ENCODE measurements at regions not wholly inside any gene's neighbourhood (a gene's known extent, or its start where the extent isn't known, plus 50 kb on each side); places are given as distances from the start of the nearest gene placed in this dataset.

DNA sequence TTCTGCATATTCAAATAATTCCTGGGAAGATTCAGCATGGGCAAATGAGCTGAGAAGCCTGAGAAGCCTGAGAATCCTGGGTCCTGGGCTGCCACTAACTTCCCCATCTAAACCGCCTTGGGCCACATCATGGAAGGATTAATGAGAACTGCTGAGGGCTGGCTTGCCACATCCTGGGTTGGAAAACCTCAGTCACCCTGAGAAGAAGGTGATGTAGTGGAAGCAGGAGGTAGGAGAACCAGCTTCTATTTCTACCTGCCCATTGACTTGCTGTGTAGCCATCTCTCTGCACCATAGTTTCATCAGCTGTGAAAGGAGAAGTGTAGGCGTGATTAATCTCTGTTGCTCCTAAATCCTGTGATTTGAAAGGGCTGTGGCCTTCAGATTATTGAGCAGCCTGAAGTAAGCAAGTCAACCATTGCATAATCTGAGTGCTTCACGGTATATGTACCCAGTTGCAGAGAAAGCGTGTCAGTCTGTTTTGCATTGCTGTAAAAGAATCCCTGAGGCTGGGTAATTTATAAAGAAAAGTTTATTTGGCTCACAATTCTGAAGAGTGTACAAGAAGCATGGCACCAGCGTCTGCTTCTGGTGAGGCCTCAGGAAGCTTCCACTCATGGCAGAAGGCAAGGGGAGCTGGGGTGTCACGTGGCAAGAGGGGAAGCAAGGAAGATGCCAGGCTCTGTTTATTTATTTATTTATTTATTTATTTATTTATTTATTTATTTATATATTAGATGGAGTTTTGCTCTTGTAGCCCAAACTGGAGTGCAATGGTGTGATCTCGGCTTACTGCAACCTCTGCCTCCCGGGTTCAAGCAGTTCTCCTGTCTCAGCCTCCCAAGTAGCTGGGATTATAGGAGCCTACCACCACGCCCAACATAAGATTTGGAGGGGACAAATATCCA is 140.9 kb upstream of the ATP6AP2 start:
- Mint-ChIP-seq H3K27me3 (peaks cover 0 to 18% (median 5%) of the 10 kb centered on the region in 3 donors), H3K27ac (no peak overlapping the region), H3K4me1 (peaks cover 0 to 6% (median 0%) of the 10 kb centered on the region in 3 donors), H3K9me3 (peaks cover 0 to 3% (median 0%) of the 10 kb centered on the region in 7 donors), H3K4me3 (no peak overlapping the region), H3K36me3 (no peaks in the 10 kb centered on the region)
- DNase-seq (no peak), ATAC-seq (ENCODE audit: low read depth in 2 of 2) (no peak)

GRCh38 chrX:40437348-40437747 is 143.4 kb upstream of the ATP6AP2 start:
- peaks cover 0 to 12% (median 0%) of the 10 kb centered on the region in 7 donors for H3K9me3 Mint-ChIP-seq
- ATAC-seq (ENCODE audit: low read depth in 2 of 2) = no peak
- no peak overlapping the region for H3K27ac Mint-ChIP-seq

GRCh38 chrX:40434947-40435346 is 145.8 kb upstream of the ATP6AP2 start:
- ATAC-seq (ENCODE audit: low read depth in 2 of 2) = no peak
- no peaks in the 10 kb centered on the region for H3K36me3 Mint-ChIP-seq
- H3K4me1 Mint-ChIP-seq = peaks cover 0 to 6% (median 5%) of the 10 kb centered on the region in 3 donors
- DNase-seq = no peak
- H3K4me3 Mint-ChIP-seq = peak overlapping the region in 2 of 8 donors; percentile 11 to 12
- peaks cover 2 to 32% (median 8%) of the 10 kb centered on the region in 7 donors for H3K9me3 Mint-ChIP-seq
- H3K27ac Mint-ChIP-seq = no peak overlapping the region
- H3K27me3 Mint-ChIP-seq = peaks cover 0 to 20% (median 5%) of the 10 kb centered on the region in 3 donors

More at GRCh38 chrX:40437348-40437747, 143.4 kb upstream of the ATP6AP2 start:
- Mint-ChIP-seq H3K27me3 (peaks cover 0 to 20% (median 5%) of the 10 kb centered on the region in 3 donors), H3K4me3 (no peak overlapping the region), H3K36me3 (no peaks in the 10 kb centered on the region), H3K4me1 (peaks cover 0 to 6% (median 0%) of the 10 kb centered on the region in 3 donors)
- DNase-seq = no peak

GRCh38 chrX:40434443-40434842 is 146.3 kb upstream of the ATP6AP2 start:
- ATAC-seq (ENCODE audit: low read depth in 2 of 2) (no peak), DNase-seq (no peak)
- peaks cover 0 to 20% (median 5%) of the 10 kb centered on the region in 3 donors for H3K27me3 Mint-ChIP-seq
- peaks cover 0 to 6% (median 5%) of the 10 kb centered on the region in 3 donors for H3K4me1 Mint-ChIP-seq
- no peak overlapping the region for H3K27ac Mint-ChIP-seq
- H3K36me3 Mint-ChIP-seq = no peaks in the 10 kb centered on the region
- H3K4me3 Mint-ChIP-seq = no peak overlapping the region
- peaks cover 2 to 33% (median 8%) of the 10 kb centered on the region in 7 donors for H3K9me3 Mint-ChIP-seq

- no peak for ATAC-seq (ENCODE audit: low read depth in 2 of 2)
- peak overlapping the region in 1 of 6 donors; percentile 44 for H3K27ac Mint-ChIP-seq
Observed at GRCh38 chrX:40433160-40433559, 147.6 kb upstream of the ATP6AP2 start.

DNA sequence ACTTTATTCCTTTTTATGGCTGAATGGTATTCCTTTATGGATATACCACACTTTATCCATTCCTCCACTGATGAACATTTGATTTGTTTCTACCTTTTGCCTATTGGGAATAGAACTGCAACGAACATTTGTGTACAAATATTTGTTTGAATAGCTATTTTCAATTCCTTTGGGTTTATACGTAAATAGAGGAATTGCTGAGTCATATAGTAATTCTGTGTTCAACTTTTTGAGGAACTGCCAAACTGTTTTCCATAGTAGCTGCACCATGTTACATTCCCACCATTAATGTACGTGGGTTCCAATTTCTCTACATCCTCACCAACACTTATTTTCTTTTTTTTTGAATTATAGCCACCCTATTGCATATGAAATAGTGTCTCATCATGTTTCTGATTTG is 156.5 kb upstream of the ATP6AP2 start:
- no peaks in the 10 kb centered on the region for H3K4me1 Mint-ChIP-seq
- DNase-seq (no peak), ATAC-seq (ENCODE audit: low read depth in 2 of 2) (no peak)
- no peak overlapping the region for H3K4me3 Mint-ChIP-seq
- peaks cover 0 to 18% (median 7%) of the 10 kb centered on the region in 3 donors for H3K27me3 Mint-ChIP-seq
- no peak overlapping the region for H3K27ac Mint-ChIP-seq
- H3K9me3 Mint-ChIP-seq = peaks cover 1 to 38% (median 10%) of the 10 kb centered on the region in 7 donors
- peaks cover 4 to 12% of the 10 kb centered on the region in 2 donors for H3K36me3 Mint-ChIP-seq

More at GRCh38 chrX:40433160-40433559, 147.6 kb upstream of the ATP6AP2 start:
- peaks cover 2 to 37% (median 8%) of the 10 kb centered on the region in 7 donors for H3K9me3 Mint-ChIP-seq
- H3K4me1 Mint-ChIP-seq = peaks cover 0 to 6% (median 5%) of the 10 kb centered on the region in 3 donors
- DNase-seq = no peak
- peaks cover 0 to 20% (median 5%) of the 10 kb centered on the region in 3 donors for H3K27me3 Mint-ChIP-seq
- H3K4me3 Mint-ChIP-seq = no peak overlapping the region
- no peaks in the 10 kb centered on the region for H3K36me3 Mint-ChIP-seq

- ATAC-seq (ENCODE audit: low read depth in 2 of 2) (no peak), DNase-seq (no peak)
- no peak overlapping the region for H3K27ac Mint-ChIP-seq
- H3K27me3 Mint-ChIP-seq = peaks cover 0 to 18% (median 7%) of the 10 kb centered on the region in 3 donors
- H3K4me1 Mint-ChIP-seq = no peaks in the 10 kb centered on the region
- peaks cover 1 to 28% (median 7%) of the 10 kb centered on the region in 7 donors for H3K9me3 Mint-ChIP-seq
- no peak overlapping the region for H3K4me3 Mint-ChIP-seq
- H3K36me3 Mint-ChIP-seq = peaks cover 4 to 12% of the 10 kb centered on the region in 2 donors
Observed at GRCh38 chrX:40423299-40423698, 157.5 kb upstream of the ATP6AP2 start.

GRCh38 chrX:40422021-40422420 is 158.7 kb upstream of the ATP6AP2 start:
- Mint-ChIP-seq H3K27me3 (peaks cover 0 to 18% (median 7%) of the 10 kb centered on the region in 3 donors), H3K9me3 (peaks cover 1 to 20% (median 7%) of the 10 kb centered on the region in 7 donors), H3K27ac (peak overlapping the region in 1 of 6 donors; percentile 41), H3K4me1 (no peaks in the 10 kb centered on the region), H3K36me3 (peaks cover 4 to 12% of the 10 kb centered on the region in 2 donors), H3K4me3 (no peak overlapping the region)
- DNase-seq (no peak), ATAC-seq (ENCODE audit: low read depth in 2 of 2) (no peak)

GRCh38 chrX:40420899-40421729 is 159.7 kb upstream of the ATP6AP2 start:
- no peaks in the 10 kb centered on the region for H3K4me1 Mint-ChIP-seq
- peaks cover 0 to 18% (median 7%) of the 10 kb centered on the region in 3 donors for H3K27me3 Mint-ChIP-seq
- no peak for DNase-seq
- peaks cover 1 to 18% (median 7%) of the 10 kb centered on the region in 7 donors for H3K9me3 Mint-ChIP-seq
- H3K36me3 Mint-ChIP-seq = peaks cover 4 to 12% of the 10 kb centered on the region in 2 donors
- H3K27ac Mint-ChIP-seq = peak overlapping the region in 1 of 6 donors; percentile 32
- no peak for ATAC-seq (ENCODE audit: low read depth in 2 of 2)
- H3K4me3 Mint-ChIP-seq = no peak overlapping the region

DNA sequence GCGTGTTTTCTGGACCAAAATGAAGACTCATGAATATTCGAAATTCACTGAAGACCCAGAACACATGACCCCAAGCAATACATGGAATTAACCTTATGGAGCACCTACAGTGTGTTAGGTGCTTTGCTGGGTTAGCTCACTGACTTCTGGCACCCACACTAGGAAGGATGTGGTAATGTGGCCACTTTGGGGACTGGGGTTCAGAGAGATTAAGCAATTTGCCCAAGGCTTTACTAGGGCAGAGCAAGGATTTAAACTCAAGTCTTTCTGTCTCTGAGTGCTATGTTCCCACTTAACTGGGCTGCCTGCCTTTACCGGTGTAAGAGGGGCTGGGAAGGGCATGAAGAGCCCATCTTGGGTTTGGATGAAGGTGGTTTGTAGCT is 162.0 kb upstream of the ATP6AP2 start:
- H3K9me3 Mint-ChIP-seq = peaks cover 0 to 8% (median 0%) of the 10 kb centered on the region in 7 donors
- H3K36me3 Mint-ChIP-seq = peaks cover 0 to 4% of the 10 kb centered on the region in 2 donors
- H3K4me3 Mint-ChIP-seq = no peak overlapping the region
- H3K27me3 Mint-ChIP-seq = peaks cover 0 to 17% (median 0%) of the 10 kb centered on the region in 3 donors
- DNase-seq (no peak), ATAC-seq (ENCODE audit: low read depth in 2 of 2) (no peak)
- H3K4me1 Mint-ChIP-seq = no peaks in the 10 kb centered on the region
- H3K27ac Mint-ChIP-seq = no peak overlapping the region

DNA sequence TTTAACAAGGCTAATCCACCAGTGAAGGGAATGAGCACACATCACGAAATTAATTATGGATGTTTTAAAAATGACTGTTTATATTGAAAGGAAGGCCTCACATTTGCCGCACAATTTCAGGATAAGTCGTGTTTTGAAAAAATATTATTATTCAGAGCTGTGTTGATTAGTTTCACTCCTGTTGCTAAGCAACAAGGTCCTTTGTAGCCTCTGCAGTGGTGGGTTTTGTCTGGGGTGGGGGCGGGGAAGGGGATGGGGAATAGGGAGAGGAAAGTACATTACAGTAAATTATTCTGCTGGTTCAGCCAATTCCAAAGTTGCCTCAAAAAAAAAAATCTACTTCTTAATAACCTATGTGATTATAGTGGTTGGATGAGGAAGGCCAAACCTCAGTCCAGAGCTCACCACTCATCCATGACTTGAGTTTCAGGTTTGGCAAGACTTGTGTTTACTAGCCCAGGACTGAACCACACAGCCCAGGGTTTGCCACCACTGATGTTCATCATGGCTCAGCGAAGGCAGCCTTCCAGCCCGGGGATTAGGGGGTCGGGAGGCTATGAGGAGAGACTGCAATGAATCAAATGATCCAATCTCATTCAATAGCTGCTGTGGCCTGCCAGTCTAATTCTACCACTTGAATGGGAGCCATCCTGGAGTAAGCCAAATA is 162.5 kb upstream of the ATP6AP2 start:
- Mint-ChIP-seq H3K36me3 (peaks cover 0 to 4% of the 10 kb centered on the region in 2 donors), H3K4me3 (no peak overlapping the region), H3K4me1 (no peaks in the 10 kb centered on the region), H3K27me3 (peaks cover 0 to 19% (median 0%) of the 10 kb centered on the region in 3 donors), H3K9me3 (peaks cover 0 to 7% (median 0%) of the 10 kb centered on the region in 7 donors), H3K27ac (no peak overlapping the region)
- DNase-seq (no peak), ATAC-seq (ENCODE audit: low read depth in 2 of 2) (no peak)

- Mint-ChIP-seq H3K4me3 (no peak overlapping the region), H3K27ac (no peak overlapping the region), H3K4me1 (no peaks in the 10 kb centered on the region), H3K27me3 (peaks cover 0 to 11% (median 0%) of the 10 kb centered on the region in 3 donors), H3K9me3 (no peaks in the 10 kb centered on the region), H3K36me3 (no peaks in the 10 kb centered on the region)
- no peak for DNase-seq
- ATAC-seq (ENCODE audit: low read depth in 2 of 2) = no peak
Observed at GRCh38 chrX:40415675-40416074, 165.1 kb upstream of the ATP6AP2 start.

- DNase-seq (no peak), ATAC-seq (ENCODE audit: low read depth in 2 of 2) (no peak)
- no peak overlapping the region for H3K27ac Mint-ChIP-seq
- peaks cover 0 to 10% (median 0%) of the 10 kb centered on the region in 7 donors for H3K9me3 Mint-ChIP-seq
- H3K27me3 Mint-ChIP-seq = peaks cover 0 to 11% (median 0%) of the 10 kb centered on the region in 3 donors
- no peaks in the 10 kb centered on the region for H3K4me1 Mint-ChIP-seq
- H3K36me3 Mint-ChIP-seq = no peaks in the 10 kb centered on the region
- no peak overlapping the region for H3K4me3 Mint-ChIP-seq
Observed at GRCh38 chrX:40414335-40414734, 166.4 kb upstream of the ATP6AP2 start.

Measured in naive B cell (primary cell).